ENCODE measurements at regions not wholly inside any gene's neighbourhood (a gene's known extent, or its start where the extent isn't known, plus 50 kb on each side); places are given as distances from the start of the nearest gene placed in this dataset.
A peak's percentile ranks its signal among the peaks of the same experiment; 100 is the strongest.

DNA sequence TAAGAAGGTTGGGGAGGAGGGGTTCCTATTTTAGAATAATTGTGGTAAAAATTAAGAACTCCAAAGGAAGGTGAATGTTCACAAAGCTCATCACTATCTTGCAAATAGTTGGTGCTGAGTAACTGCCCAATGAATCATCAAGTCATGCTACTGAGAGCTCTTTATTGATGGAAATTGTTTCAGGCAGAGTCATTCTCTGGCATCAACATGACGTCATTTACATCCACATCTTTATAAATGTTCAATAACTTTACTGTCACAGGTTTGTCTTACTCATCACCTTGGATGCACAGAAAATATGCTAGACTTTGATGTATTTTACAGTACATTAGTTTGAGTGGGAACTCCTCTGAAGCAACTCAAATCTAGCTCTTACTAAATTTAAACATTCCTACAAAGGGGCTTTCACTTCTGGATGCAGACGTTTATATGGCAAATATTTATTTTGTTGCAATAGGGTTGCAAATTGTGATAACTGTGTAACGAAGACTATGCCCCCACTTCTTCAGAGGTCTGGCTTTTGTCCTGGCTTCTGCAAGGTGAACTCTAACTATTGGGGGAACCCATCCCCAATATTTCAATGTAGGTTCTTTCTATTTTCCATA, 273.7 kb upstream of the AJAP1 start:
- H3K4me3 ChIP-seq (ENCODE audit: control insufficient read depth, low read depth, low read length), result no peak overlapping the region
- DNase-seq (ENCODE audit: low read depth), result peak; percentile 11
- TF ChIP-seq, protein P1, sequence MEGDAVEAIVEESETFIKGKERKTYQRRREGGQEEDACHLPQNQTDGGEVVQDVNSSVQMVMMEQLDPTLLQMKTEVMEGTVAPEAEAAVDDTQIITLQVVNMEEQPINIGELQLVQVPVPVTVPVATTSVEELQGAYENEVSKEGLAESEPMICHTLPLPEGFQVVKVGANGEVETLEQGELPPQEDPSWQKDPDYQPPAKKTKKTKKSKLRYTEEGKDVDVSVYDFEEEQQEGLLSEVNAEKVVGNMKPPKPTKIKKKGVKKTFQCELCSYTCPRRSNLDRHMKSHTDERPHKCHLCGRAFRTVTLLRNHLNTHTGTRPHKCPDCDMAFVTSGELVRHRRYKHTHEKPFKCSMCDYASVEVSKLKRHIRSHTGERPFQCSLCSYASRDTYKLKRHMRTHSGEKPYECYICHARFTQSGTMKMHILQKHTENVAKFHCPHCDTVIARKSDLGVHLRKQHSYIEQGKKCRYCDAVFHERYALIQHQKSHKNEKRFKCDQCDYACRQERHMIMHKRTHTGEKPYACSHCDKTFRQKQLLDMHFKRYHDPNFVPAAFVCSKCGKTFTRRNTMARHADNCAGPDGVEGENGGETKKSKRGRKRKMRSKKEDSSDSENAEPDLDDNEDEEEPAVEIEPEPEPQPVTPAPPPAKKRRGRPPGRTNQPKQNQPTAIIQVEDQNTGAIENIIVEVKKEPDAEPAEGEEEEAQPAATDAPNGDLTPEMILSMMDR (conservative IDR thresholded peaks at IDR 0.05; ENCODE audit: control insufficient read depth, insufficient read depth, low read depth, low read length), result no peak

DNA sequence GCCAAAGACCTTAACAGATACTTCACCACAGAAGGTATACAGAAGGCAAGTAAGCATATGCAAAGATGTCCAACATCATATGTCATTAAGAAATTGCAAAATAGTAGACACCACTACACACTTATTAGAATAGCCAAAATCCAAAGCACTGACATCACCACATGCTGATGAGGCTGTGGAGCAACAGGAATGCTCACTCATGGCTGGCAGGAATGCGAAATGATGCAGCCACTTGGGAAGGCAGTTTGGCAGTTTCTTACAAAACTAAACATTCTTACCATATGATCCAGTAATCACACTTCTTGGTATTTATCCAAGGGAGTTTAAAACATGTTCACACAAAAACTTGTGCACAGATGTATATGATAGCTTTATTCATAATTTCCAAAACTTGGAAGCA, 261.2 kb upstream of the AJAP1 start:
- no peak for DNase-seq (ENCODE audit: low read depth)
- TF ChIP-seq, protein P1 (conservative IDR thresholded peaks at IDR 0.05; ENCODE audit: control insufficient read depth, insufficient read depth, low read depth, low read length), result no peak
- H3K4me3 ChIP-seq (ENCODE audit: control insufficient read depth, low read depth, low read length), result no peak overlapping the region

DNA sequence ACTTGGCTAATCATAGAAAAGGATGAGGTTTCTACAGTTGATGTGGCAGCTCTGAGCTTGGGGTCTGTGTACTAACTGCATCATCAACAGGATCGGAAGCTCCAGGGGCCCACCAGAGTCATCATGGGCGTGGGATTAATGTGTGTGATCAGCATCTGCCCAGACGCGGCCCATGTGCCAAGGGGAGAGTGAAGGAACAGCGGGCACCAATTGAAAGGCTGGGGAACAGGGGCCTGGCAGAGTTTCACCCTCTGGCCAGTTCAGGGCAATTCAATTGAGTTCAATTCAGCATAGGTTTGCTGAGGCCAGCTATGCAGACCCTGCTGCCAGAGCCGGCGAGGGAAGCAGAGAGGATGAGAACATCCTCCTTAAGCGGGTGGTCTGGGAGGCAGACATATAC, 260.0 kb upstream of the AJAP1 start:
- H3K4me3 ChIP-seq (ENCODE audit: control insufficient read depth, low read depth, low read length), result no peak overlapping the region
- no peak for DNase-seq (ENCODE audit: low read depth)
- TF ChIP-seq, protein P1 (conservative IDR thresholded peaks at IDR 0.05; ENCODE audit: control insufficient read depth, insufficient read depth, low read depth, low read length), result no peak

DNA sequence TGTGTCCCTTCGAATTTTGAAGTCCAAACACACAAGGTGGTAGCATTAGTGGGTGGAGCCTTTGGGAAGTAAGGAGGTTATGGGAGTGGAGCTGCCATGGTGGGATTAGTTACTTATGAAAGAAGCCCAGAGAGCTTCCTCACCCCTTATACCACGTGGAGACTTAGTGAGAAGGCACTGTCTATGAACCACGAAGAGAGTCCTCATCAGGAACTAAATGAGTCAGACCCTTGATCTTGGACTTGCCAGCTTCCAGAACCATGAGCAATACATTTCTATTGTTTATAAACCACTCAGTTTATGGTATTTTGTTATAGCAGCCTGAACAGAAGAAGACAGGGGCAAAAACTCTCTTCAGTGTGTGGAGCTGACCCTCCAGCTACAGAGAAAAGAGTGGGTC, 259.3 kb upstream of the AJAP1 start:
- no peak overlapping the region for H3K4me3 ChIP-seq (ENCODE audit: control insufficient read depth, low read depth, low read length)
- no peak for DNase-seq (ENCODE audit: low read depth)
- TF ChIP-seq, protein P1 (conservative IDR thresholded peaks at IDR 0.05; ENCODE audit: control insufficient read depth, insufficient read depth, low read depth, low read length), result no peak

DNA sequence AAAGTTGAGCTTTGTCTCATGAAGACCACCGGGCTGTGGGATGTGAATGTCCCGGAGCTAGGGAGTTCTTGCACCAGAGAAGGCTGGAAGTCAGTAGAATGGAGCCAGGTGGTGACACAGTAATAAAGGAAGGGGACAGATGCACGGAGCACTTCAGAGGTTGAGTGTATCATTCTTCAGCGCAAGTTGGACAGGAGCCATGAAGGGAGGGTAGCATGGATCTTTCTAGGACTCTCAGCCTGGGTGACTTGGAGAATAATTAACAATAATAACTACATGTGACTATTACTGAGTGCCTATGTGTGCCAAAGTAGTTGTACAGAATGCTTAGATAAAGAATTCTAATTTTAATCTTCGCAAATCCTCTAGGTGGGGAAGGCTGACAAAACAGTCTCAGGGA, 258.7 kb upstream of the AJAP1 start:
- TF ChIP-seq, protein P1 (conservative IDR thresholded peaks at IDR 0.05; ENCODE audit: control insufficient read depth, insufficient read depth, low read depth, low read length), result no peak
- no peak for DNase-seq (ENCODE audit: low read depth)
- H3K4me3 ChIP-seq (ENCODE audit: control insufficient read depth, low read depth, low read length), result no peak overlapping the region

DNA sequence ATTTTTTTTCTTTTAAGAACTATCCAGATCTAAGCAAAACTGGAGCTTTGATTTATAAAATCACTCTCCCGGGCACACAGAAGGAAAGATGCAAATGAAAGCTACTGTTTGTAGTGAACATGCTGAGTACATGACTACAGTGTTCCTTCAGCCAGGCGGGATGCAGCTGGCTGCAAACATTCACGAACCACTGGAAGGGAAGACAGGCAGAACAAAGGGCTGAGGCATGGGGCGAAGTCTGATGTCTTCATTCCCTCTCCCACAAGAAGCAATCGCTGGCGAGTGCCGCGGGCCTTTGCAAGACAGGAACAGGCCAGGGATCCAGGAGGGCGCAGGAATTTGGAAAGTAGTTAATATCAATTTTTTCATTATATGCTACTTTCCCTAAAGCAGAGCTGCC, 257.9 kb upstream of the AJAP1 start:
- TF ChIP-seq, protein P1 (conservative IDR thresholded peaks at IDR 0.05; ENCODE audit: control insufficient read depth, insufficient read depth, low read depth, low read length), result no peak
- H3K4me3 ChIP-seq (ENCODE audit: control insufficient read depth, low read depth, low read length), result no peak overlapping the region
- no peak for DNase-seq (ENCODE audit: low read depth)

DNA sequence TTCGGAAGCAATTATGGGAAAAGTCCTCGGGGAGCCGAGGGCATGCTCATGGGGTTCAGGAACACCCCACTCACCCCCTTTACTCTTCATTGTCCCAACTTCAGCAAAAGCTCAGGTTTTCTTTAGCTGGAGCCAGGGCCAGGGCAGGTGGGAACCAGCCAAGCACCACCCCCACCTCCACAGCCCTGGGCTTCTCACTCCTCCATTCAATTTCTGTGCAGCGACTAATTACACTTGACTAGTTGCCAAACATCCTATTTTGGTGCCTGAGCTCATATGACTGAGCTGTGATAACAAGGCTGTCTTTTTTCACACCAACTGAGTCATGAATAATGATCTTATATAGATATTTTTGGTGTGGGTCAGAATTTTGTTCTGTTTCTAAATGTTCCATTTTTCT, 257.2 kb upstream of the AJAP1 start:
- no peak for DNase-seq (ENCODE audit: low read depth)
- TF ChIP-seq, protein P1 (conservative IDR thresholded peaks at IDR 0.05; ENCODE audit: control insufficient read depth, insufficient read depth, low read depth, low read length), result no peak
- H3K4me3 ChIP-seq (ENCODE audit: control insufficient read depth, low read depth, low read length), result no peak overlapping the region
